22Rv1 (cell line): ENCODE measurements at regions not wholly inside any gene's neighbourhood (a gene's known extent, or its start where the extent isn't known, plus 50 kb on each side); places are given as distances from the start of the nearest gene placed in this dataset.
"Not testable (repeated sequence)": the region's sequence is repeated elsewhere in the genome, so short reads cannot be mapped to it uniquely, and the experiment has no call there.

Experiments used
- H3K27ac ChIP-seq: fragments of 450-650 bp; 2 replicates; pipeline ENCODE4 v1.5.1; 2017
- ZFX ChIP-seq: fragments of 450-650 bp; IDR thresholded peaks from 2 replicates; pipeline ENCODE4 v1.6.1; 2017; ENCODE audit warnings: antibody characterized with exemption, borderline replicate concordance
- TF ChIP-seq, protein P1 (sequence below): fragments of 450-650 bp; IDR thresholded peaks from 2 replicates; pipeline ENCODE4 v1.5.1; 2017; ENCODE audit warnings: mild to moderate bottlenecking

DNA sequence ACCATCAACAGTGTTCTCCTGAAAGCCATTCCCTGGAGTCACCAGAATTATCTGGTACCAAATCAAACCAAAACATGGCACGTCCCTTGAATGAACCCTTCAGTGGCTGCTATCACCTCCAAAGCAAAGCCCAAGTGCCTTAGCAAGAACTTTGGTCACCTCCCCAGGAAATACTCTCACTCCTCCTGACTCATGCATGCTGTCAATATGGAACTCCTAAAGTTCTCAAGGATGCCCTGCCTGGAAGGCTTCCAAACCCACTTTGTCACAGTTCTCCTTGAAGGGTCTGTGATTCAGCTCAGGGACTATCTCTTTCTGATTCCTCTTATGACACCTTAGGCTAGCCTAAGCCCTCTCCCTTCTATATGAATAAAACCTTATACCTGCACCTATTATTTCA lies 146.1 kb upstream of the RUNX1 start:
- H3K27ac ChIP-seq: no peak overlapping the region
- TF ChIP-seq, protein P1, sequence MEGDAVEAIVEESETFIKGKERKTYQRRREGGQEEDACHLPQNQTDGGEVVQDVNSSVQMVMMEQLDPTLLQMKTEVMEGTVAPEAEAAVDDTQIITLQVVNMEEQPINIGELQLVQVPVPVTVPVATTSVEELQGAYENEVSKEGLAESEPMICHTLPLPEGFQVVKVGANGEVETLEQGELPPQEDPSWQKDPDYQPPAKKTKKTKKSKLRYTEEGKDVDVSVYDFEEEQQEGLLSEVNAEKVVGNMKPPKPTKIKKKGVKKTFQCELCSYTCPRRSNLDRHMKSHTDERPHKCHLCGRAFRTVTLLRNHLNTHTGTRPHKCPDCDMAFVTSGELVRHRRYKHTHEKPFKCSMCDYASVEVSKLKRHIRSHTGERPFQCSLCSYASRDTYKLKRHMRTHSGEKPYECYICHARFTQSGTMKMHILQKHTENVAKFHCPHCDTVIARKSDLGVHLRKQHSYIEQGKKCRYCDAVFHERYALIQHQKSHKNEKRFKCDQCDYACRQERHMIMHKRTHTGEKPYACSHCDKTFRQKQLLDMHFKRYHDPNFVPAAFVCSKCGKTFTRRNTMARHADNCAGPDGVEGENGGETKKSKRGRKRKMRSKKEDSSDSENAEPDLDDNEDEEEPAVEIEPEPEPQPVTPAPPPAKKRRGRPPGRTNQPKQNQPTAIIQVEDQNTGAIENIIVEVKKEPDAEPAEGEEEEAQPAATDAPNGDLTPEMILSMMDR: no peak
- TF ChIP-seq ZFX: no peak

DNA sequence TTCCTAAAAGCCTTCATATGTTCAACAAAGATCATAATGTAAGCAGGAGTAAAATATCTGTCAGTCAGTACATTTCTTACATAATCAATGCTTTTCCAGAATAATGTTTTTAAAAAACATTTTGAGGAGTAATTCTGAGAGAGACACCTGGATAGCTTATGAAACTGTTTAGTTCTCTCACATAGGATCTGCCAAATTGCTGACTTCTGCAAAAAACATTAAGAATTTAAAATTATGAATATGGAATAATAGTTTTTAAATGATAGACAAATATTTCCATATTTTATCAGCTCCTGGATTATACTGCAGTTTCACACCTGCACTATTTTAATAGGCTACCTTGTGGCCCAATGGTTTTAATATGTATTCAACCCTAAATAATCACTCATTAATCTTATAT lies 142.7 kb upstream of the RUNX1 start:
- no peak overlapping the region for H3K27ac ChIP-seq
- TF ChIP-seq, protein P1: no peak
- TF ChIP-seq ZFX: no peak

DNA sequence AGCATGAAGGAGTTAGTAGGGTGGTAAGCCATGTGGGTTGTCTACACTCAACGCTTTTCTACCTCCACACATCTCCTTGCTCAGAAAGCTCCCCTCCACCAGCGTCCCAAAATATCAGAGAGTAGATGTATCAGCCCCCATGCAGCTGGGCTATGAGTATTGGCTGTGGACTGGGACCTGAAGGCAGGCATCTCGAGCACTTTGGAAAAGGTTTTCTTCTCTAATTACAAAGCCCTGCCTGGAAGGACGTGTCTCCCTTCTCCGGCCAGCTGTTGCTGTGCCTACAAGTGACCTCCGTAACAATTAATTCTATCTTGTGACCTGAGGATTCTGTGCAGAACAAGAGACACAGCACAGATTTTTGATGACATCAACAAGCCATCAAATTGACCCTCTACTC lies 142.0 kb upstream of the RUNX1 start:
- TF ChIP-seq ZFX: no peak
- TF ChIP-seq, protein P1: no peak
- H3K27ac ChIP-seq: no peak overlapping the region

DNA sequence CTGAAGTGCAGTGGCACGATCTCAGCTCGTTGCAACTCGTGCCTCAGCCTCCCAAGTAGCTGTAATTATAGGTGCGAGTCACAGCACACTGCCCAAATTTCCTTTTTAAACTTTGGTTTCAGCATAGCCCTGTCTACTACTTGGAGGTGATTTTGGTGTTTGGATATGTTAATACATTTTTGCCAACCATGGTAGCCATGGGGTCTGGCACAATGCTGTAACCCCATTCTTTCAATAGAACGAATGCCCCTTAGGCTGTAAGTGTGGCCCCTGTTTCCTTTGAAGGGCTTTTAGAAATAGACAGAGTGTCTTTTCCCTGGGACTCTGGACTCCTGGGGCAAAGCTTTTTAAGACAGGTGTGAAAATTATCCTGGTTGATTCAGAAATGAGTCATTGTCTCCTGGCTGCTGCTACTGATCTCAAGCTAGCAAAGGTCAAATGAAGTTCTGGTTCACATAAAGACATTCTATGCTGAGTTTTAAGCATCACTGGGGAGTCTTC lies 141.1 kb upstream of the RUNX1 start:
- TF ChIP-seq, protein P1: no peak
- TF ChIP-seq ZFX: no peak
- no peak overlapping the region for H3K27ac ChIP-seq

DNA sequence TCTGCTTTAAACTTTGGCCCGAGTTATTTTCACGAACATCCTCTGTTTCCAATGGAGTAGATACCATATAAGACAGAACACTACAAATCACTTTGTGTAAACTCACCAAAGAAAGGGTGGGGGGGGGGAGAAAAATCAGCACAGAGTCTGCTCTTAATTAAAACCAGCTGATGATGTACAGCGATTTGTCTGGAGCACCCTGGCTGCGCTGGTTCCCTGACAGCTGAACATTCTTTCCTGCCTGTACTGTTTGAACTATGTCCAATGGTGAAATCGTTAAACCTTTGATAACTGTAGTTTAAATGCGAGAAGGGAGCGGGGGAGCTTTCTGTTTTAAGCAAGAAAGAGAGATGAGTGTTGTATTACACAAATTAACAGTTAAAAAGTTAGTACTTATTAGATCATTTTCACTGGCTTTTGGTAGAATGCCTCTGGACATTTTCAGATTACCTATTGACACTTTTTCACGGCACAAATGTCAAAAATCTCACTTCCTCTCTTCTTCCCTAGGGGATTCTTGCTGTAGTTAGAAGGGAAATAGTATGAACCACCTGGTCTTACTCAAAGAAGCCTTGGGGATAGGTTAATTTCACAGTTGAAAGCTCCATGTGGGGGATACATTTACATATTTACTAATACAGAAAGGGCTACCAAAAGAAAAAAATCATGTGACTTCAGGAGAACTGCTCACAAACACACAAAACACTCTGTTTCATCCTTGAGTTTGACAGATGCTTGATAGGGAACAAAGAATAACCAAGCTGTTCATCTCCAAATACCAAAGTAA lies 140.2 kb upstream of the RUNX1 start:
- no peak for TF ChIP-seq ZFX
- TF ChIP-seq, protein P1: no peak
- no peak overlapping the region for H3K27ac ChIP-seq

DNA sequence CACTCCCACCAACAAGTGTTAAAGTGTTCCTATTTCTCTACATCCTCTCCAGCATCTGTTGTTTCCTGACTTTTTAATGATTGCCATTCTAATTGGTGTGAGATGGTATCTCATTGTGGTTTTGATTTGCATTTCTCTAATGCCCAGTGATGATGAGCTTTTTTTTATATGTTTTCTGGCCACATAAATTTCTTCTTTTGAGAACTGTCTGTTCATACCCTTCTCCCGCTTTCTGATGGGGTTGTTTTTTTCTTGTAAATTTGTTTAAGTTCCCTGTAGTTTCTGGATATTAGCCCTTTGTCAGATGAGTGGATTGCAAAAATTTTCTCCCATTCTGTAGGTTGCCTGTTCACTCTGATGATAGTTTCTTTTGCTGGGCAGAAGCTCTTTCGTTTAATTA lies 134.3 kb upstream of the RUNX1 start:
- H3K27ac ChIP-seq: not testable (repeated sequence)

DNA sequence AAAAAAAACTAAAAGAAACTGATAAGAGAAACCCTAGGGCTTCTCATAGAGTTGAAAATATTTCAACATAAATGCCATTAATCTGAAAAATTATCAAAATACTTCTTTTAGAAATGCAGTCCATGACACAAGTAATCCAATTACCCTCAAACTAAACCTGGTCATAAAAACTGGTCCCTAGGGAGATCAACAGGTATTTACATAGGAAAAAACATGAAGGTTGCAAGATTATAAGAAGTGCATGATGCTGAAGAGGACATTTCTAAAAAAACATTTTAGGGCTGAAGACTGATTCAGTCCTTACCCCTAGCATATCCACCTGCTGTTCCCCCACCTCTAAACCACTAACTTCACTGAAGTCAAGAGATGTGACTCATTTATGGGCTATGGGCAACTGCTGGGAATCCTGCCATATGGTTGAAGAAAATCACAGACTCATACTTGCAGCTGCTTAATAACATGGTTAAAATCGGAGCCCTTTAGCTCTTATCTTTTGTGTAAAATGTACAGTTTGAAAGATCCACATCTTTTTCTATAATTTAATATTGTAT lies 131.0 kb upstream of the RUNX1 start:
- TF ChIP-seq, protein P1: no peak
- TF ChIP-seq ZFX: no peak

More for the DNA sequence above, 131.0 kb upstream of the RUNX1 start:
- no peak overlapping the region for H3K27ac ChIP-seq
